ENCODE measurements at regions not wholly inside any gene's neighbourhood (a gene's known extent, or its start where the extent isn't known, plus 50 kb on each side); places are given as distances from the start of the nearest gene placed in this dataset.

GRCh38 chr21:25079053-25079452 is 528.2 kb downstream of the MRPL39 start:
- CTCF ChIA-PET, result no interaction called here
- Histone ChIP-seq H3K9me3 (no peaks in the 10 kb centered on the region), H3K4me3 (no peak overlapping the region), H3K27ac (no peak overlapping the region), H3K4me2 (no peak overlapping the region), H3K4me1 (no peaks in the 10 kb centered on the region)
- ATAC-seq (no peak), FAIRE-seq (no peak), DNase-seq (ENCODE audit: low read depth in 1 of 2, low spot score in 1 of 2) (no peak)
- POLR2A ChIA-PET, result no interaction called here
- WGBS (ENCODE audit: missing lambda C conversion rate), result 21% methylated on average over 3 of the region's 3 CpGs
- TF ChIP-seq ZC3H11A (IDR thresholded peaks at IDR 0.05), result no peak

DNA sequence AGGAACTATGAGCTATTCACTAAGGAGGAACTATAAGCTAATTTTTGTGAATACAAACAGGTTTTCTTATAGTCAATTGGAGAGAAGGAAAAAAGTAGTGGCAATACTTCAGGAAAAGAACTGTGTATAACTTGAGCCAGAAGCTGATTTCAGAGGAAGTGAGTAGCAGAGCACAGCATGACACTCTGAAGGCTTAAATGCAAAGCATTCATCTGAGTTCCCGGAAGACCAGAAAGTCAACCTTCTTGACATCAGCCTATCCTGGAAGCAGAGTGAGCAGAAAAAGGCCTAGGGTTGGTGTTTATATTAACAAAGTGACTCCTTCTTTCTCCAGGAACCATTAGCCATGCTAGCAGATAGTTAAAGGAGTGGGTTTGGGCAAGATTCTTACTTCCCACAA is 545.2 kb downstream of the MRPL39 start:
- Histone ChIP-seq H3K4me1 (no peaks in the 10 kb centered on the region), H3K27ac (no peak overlapping the region), H3K4me3 (no peak overlapping the region), H3K9me3 (no peaks in the 10 kb centered on the region), H3K4me2 (no peak overlapping the region)
- FAIRE-seq, result no peak
- 7% methylated on average over 1 of the region's 1 CpG for WGBS (ENCODE audit: missing lambda C conversion rate)
- ChIA-PET CTCF (no interaction called here), POLR2A (no interaction called here)
- DNase-seq (ENCODE audit: low read depth in 1 of 2, low spot score in 1 of 2), result no peak
- TF ChIP-seq JUNB (IDR thresholded peaks at IDR 0.05), result no peak
- no peak for TF ChIP-seq EHMT2 (IDR thresholded peaks at IDR 0.05; ENCODE audit: low read depth)
- TF ChIP-seq EP300 (IDR thresholded peaks at IDR 0.05), result no peak
- no peak for TF ChIP-seq FOXS1 (CRISPR knock-in tag; IDR thresholded peaks at IDR 0.05)
- no peak for TF ChIP-seq TFCP2L1 (CRISPR knock-in tag; IDR thresholded peaks at IDR 0.05)
- TF ChIP-seq, protein P1, sequence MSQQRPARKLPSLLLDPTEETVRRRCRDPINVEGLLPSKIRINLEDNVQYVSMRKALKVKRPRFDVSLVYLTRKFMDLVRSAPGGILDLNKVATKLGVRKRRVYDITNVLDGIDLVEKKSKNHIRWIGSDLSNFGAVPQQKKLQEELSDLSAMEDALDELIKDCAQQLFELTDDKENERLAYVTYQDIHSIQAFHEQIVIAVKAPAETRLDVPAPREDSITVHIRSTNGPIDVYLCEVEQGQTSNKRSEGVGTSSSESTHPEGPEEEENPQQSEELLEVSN (IDR thresholded peaks at IDR 0.05; ENCODE audit: borderline replicate concordance, low read depth), result no peak
- TF ChIP-seq CHD4 (IDR thresholded peaks at IDR 0.05; ENCODE audit: borderline replicate concordance), result no peak
- TF ChIP-seq KDM1A (IDR thresholded peaks at IDR 0.05; ENCODE audit: low read depth), result no peak
- no peak for TF ChIP-seq RNF2 (IDR thresholded peaks at IDR 0.05; ENCODE audit: borderline replicate concordance, low read depth)
- no peak for TF ChIP-seq KDM5A (IDR thresholded peaks at IDR 0.05)
- no peak for TF ChIP-seq SMC3 (IDR thresholded peaks at IDR 0.05)
- no peak for TF ChIP-seq HOXA7 (CRISPR knock-in tag; IDR thresholded peaks at IDR 0.05)
- no peak for TF ChIP-seq NPAS2 (CRISPR knock-in tag; IDR thresholded peaks at IDR 0.05; ENCODE audit: borderline replicate concordance)
- no peak for TF ChIP-seq RCOR1 (IDR thresholded peaks at IDR 0.05; ENCODE audit: low read depth, low read length)
- no peak for TF ChIP-seq POLR2A (IDR thresholded peaks at IDR 0.05; ENCODE audit: low read length)
- TF ChIP-seq ELK1 (IDR thresholded peaks at IDR 0.05; ENCODE audit: low read depth, low read length), result no peak
- ATAC-seq, result no peak

GRCh38 chr21:25054689-25055088 is 552.6 kb downstream of the MRPL39 start:
- DNase-seq (ENCODE audit: low read depth in 1 of 2, low spot score in 1 of 2) (no peak), ATAC-seq (no peak), FAIRE-seq (no peak)
- 3% methylated on average over 2 of the region's 2 CpGs for WGBS (ENCODE audit: missing lambda C conversion rate)
- Histone ChIP-seq H3K27ac (no peak overlapping the region), H3K9me3 (no peaks in the 10 kb centered on the region), H3K4me1 (no peaks in the 10 kb centered on the region), H3K4me2 (no peak overlapping the region), H3K4me3 (no peak overlapping the region)
- ChIA-PET POLR2A (no interaction called here), CTCF (no interaction called here)
- TF ChIP-seq PHF8 (IDR thresholded peaks at IDR 0.05; ENCODE audit: borderline replicate concordance, low read depth), result no peak
- no peak for TF ChIP-seq RARB (CRISPR knock-in tag; IDR thresholded peaks at IDR 0.05)
- no peak for TF ChIP-seq CHD2 (IDR thresholded peaks at IDR 0.05; ENCODE audit: low read length, partially characterized antibody)
- TF ChIP-seq ZSCAN20 (CRISPR knock-in tag; IDR thresholded peaks at IDR 0.05), result no peak
- no peak for TF ChIP-seq ATOH8 (CRISPR knock-in tag; IDR thresholded peaks at IDR 0.05; ENCODE audit: low read depth)
- TF ChIP-seq HOXB5 (CRISPR knock-in tag; IDR thresholded peaks at IDR 0.05), result no peak
- TF ChIP-seq MAFK (IDR thresholded peaks at IDR 0.05; ENCODE audit: partially characterized antibody), result no peak
- TF ChIP-seq ESRRA (IDR thresholded peaks at IDR 0.05; ENCODE audit: borderline replicate concordance, low read length), result no peak
- TF ChIP-seq MAX (IDR thresholded peaks at IDR 0.05), result no peak
- TF ChIP-seq, protein P1 (IDR thresholded peaks at IDR 0.05; ENCODE audit: borderline replicate concordance, low read depth), result no peak
- no peak for TF ChIP-seq ZNF302 (CRISPR knock-in tag; IDR thresholded peaks at IDR 0.05)
- TF ChIP-seq, protein P2, sequence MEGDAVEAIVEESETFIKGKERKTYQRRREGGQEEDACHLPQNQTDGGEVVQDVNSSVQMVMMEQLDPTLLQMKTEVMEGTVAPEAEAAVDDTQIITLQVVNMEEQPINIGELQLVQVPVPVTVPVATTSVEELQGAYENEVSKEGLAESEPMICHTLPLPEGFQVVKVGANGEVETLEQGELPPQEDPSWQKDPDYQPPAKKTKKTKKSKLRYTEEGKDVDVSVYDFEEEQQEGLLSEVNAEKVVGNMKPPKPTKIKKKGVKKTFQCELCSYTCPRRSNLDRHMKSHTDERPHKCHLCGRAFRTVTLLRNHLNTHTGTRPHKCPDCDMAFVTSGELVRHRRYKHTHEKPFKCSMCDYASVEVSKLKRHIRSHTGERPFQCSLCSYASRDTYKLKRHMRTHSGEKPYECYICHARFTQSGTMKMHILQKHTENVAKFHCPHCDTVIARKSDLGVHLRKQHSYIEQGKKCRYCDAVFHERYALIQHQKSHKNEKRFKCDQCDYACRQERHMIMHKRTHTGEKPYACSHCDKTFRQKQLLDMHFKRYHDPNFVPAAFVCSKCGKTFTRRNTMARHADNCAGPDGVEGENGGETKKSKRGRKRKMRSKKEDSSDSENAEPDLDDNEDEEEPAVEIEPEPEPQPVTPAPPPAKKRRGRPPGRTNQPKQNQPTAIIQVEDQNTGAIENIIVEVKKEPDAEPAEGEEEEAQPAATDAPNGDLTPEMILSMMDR (IDR thresholded peaks at IDR 0.05), result no peak
- no peak for TF ChIP-seq SREBF2 (IDR thresholded peaks at IDR 0.05)
- TF ChIP-seq HOXB13 (CRISPR knock-in tag; IDR thresholded peaks at IDR 0.05; ENCODE audit: low read depth), result no peak
- TF ChIP-seq SMC3 (IDR thresholded peaks at IDR 0.05), result no peak

Data from A549 (cell line).